GM21528 (cell line): ENCODE measurements at regions not wholly inside any gene's neighbourhood (a gene's known extent, or its start where the extent isn't known, plus 50 kb on each side); places are given as distances from the start of the nearest gene placed in this dataset.

ENCODE experiments used
- ATAC-seq: cut with Tn5 transposase; IDR thresholded peaks from one replicate; pipeline ENCODE4 v1.9.1; 2021; ENCODE audit warnings: mild to moderate bottlenecking, moderate library complexity; ENCODE audit not compliant: unreplicated experiment, low FRiP score

DNA sequence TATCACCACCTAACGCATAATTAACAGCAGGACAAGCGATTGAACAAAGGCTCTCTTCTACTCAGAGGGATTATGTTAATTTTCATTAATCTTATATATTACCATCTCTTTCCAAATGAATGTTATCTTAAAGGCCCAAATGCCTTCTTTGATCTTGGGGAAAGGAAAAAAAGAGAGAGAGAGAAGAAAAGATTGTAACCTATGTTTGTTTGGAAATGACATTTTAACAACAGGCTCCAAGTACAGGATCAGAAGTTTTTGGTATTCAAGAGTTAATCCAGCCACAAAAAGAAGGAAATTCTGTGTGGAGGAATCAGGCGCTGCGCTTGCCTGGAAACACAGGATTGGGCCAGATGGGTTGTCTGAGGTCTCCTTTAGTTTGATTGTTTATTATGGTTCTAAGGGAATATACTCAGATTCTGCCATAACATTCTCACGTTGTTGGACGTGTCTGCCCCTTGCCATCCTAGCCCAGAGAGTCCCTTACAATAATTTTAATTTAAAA, 100.7 kb upstream of the STX18 start:
- ATAC-seq: no peak

DNA sequence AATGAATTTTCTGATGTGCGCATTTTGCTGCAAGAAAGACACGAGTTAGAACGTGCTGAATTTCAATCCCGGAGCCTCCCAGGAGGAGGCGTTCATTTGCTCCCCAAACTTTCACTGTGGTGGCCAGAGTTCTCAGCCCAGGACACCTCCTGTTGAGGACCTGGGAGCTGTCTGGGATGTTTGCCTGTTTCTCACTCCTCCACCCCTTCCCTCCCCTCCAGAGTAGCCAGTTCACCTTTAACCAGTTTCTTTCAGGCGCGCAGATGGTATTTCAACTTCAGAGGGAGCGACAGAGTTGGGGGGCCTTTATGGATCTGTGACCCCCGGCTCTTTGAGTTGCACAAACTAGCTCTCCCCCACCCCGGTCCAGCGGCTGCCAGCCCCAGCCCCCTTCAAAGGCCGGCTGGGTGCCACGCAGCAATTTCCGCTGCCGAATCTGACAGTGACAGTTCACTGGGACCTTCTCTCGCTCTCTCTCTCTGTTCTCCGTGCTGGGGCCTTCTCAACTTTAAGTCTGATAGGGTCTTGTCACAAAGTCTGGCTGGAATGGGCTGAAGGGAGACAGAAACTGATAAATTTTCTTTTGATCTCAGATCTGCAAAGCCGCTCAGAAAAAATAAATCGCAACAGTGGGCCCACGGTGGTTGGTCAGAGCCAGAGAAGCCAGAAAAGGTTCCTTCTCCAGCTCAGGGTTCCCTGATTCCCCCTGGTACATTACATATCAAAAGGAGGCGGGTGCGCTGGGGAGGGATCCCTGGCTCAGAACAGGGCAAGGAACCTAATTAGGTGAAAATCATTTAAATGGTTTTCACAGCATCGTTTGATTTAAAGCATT, 100.0 kb upstream of the STX18 start:
- ATAC-seq: no peak

DNA sequence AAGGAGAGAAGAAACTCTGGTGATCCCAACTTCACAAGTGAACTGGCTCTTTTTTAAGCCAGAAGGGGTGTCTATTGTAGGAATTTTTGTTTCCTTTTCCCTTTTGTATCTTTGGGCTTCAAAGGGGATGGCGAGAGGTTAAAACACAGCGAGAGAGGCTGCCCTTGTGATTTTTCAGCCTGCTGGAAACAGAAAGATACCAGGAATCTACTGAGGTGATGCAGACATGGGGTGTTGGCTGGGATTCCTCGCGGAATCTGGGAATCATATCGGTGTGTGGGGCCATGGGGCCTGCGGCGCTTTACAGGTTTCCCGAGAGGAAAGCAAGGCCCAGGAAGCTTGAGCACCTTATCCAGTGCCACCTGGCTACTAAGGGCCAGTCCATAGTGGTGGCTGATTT, 99.4 kb upstream of the STX18 start:
- no peak for ATAC-seq

DNA sequence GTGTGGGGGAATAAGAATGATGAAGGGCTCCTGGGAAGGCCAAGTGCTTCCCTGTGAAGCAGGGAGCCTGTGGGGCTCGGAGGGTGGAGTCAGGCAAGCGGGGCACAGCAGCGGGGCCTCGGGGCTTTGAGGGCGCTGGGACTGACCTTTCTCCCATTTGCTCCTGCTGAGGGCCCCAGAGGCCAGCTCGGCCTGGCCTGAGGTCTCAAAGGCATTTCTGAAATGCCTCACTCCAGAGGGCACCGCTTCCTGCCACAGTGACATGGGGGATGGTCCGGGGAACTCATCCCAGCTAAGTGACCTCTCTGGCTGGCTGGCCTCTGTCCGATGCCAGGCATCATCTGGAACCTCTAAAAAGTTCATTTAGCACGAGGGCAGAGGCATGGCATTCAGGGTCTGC, 98.8 kb upstream of the STX18 start:
- ATAC-seq: no peak

DNA sequence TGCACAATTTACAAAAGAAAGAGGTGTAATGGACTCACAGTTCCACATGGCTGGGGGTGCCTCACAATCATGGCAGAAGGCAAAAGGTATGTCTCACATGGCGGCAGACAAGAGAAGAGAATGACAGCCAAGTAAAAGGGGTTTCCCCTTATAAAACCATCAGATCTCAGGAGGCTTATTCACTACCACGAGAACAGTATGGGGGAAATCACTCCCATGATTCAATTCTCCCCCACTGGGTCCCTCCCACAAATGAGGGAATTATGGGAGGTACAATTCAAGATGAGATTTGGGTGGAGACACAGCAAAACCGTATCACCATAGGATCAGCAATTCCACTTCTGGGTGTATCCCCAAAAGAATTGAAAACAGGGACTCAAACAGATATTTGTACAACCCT, 97.5 kb upstream of the STX18 start:
- no peak for ATAC-seq

DNA sequence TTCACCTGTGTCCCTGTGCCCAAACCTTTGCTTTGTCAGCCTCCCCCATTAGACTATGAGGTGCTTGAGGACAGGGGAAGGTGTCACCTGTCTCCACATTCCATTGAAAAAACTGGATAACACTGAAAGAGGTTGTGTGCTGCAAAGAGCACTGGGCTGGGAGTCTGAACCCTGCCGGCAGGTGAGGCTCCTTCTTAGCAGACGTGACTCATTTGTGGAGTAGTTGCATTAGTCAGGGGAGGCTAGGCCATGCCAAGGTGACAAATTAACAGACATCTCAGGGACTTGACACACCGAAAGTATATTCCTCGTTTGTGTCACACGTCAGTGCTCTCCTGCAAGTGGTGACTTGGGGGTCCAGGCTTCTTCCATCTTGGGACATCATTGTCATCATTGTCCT, 95.9 kb upstream of the STX18 start:
- ATAC-seq: no peak

DNA sequence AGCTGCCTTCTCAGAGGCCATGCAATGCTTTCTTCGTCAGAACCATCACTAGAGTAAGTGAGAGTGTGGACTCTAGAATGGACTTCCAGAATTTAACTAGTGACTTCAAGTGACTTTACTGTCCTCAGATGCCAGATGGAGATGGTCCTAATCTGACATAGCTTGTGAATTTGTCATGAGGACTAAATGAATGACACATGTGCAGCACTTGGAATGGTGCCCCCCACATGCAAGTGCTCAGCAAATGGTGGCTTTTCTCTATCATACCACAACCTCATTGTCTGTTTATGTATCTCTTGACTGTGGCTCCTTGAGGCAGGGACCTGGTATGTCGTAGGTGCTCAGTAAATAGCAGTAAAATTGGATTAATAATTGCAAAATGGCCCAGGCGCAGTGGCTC, 91.6 kb upstream of the STX18 start:
- ATAC-seq: no peak

DNA sequence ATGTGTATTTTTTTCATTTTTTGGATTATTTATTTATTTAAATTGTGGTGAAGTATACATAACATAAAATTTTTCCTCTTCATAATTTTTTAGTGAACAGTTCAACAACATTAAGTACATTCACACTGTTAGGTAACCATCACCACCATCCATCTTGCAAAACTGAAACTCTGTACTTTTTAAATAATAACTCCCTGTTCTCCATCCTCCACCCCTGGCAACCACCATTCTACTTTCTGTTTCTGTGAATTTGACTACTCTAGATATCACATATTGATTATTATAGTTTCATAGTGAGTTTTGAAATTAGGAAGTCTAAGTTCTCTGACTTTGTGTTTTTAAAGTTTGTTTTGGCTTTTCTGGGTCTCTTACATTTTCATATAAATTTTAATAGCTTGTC, 89.3 kb upstream of the STX18 start:
- ATAC-seq: peak; percentile 96

DNA sequence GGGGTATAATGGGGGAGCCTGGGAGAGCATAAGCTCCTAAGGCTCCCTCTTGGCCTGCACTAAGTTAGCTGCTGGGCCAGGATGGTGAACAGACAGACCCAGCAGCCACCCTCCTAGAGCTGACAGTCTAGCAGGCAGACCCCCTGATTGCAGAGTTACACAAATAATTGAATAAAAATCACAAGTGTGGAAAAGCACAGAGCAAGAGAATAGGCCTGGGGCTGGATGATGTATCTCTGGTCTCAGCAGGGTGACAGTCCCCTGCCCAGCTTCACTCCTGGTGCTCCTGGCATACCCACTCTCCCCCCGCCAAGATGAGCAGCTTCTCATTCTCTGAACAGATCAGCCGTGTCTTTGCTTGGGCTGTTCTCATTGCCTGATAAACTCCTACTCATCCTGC, 86.1 kb upstream of the STX18 start:
- ATAC-seq: no peak

DNA sequence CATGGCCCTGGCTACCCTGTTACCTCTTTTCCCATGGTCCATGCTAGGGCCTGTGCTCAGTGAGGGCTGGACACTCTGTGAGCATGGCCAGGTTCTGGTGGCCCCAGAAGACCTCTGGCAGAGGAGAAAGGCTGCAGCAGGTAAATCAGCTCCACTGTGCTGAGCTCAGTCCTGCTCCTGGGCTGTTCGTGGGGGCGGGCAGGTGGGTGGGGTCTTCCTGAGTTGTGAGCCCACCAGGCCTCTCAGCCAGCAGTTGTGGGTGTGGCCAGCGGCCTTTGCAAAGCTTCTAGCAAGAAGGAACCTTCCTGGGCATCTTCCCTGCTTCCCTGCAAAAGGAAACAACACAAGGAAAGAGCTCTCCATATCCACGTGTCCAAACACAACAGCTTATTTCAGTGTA, 85.3 kb upstream of the STX18 start:
- ATAC-seq: no peak

DNA sequence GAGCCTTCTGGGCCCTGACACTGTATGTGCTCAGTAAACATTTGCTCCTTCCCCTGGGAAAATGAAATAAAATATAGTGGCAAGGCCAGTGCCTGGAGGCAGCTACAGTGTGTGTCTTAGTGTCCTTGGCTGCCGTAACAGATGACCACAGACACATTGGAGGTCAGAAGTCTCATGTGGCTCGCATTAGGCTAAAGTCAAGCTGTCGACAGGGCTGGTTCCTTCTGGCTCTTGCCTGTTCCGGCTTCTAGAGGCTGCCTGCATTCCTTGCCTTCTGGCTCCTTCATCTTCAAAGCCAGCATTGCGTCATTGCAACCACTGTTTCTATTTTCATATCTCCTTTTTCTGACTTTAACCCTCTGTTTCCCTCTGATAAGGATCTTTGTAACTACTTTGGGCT, 83.6 kb upstream of the STX18 start:
- ATAC-seq: no peak

DNA sequence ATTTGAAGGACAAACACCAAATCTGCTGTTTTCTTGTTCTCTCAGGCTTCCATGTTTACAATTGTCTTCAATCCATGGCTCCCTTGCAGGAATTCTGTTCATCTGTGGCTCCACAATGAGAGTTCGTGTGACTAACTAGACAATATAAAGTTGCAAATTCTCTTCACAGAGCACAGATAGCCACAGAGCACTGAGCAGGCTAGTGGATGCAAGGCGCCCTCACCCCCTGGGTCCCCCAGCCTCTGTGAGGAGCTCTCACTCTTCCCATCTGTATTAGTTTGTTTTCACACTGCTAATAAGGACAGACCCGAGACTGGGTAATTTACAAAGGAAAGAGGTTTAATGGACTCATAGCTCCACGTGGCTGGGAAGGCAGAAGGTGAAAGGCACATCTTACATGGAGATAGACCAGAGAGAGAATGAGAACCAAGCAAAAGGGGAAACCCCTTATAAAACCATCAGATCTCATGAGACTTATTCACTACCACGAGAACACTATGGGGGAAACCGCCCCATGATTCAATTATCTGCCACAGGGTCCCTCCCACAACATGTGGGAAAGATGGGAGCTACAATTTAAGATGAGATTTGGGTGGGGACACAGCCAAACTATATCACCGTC, 82.5 kb upstream of the STX18 start:
- no peak for ATAC-seq

DNA sequence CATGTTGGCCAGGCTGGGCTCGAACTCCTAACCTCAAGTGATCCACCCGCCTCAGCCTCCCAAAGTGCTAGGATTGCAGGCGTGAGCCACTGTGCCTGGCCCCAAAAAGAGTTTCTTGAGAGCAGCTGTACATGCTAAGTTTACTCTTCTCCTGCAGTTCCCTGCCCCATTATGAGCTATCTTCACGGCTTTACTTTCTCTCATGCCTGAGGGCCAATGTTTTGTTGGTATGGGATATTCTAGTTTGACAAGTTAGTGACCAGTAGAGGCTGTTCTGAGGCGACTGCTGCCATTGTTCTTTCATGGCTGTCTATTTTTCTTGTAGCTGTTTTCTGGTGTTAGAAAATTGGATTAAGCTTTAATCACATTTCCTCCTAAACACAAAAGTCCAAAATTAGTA, 78.0 kb upstream of the STX18 start:
- no peak for ATAC-seq

DNA sequence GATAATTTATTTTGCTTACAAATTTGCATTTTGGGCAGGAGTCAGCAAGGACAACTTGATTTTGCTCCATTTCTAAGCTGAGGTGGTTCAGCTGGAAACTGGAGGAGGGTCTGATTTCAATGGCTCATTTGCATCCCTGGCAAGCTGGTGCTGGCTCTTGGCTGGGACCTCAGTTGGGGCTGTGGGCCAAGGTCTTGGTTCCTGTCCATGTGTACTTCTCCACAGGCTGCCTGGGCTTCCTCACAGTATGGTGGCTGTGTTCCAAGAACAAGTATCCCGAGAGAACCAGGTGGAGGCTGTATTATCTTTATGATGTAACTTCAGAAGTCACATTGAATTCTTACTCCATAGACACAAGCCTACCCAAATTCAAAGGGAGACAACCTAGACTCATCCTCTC, 77.0 kb upstream of the STX18 start:
- no peak for ATAC-seq

DNA sequence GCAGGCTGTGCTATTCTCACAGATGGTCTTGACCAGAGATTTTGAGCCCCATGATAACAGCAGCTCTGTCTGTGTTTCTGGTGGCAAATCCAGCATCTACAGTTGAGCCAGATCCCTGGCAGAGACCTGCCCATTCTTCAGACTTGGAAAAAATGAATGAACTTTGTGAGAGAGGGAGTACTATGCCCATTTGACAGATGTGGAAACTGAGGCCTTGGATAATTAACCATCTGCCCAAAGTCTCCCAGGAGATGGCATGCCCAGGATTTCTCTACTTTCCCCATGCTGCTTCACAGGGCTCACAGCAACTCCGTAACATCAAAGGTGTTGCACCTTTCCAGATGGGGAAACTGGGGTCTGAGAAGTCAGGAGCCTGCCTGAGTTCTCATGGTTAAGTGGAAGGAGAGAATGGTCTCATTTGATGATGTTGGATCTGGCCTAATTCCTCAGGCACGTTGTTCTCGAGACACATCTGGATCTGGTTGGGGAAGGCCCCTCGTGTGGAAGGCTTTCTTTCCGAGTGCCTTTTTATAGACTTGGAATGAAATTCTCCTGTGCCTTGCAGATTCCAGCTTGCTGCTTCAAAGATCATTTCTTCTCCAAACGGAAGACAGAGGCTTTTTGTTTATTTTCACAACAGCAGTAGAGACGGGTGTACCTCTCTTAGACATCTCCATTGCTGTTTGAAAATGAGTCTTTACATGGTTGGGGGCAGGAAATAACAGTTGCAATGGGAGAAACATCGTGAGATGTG, 73.3 kb upstream of the STX18 start:
- no peak for ATAC-seq

DNA sequence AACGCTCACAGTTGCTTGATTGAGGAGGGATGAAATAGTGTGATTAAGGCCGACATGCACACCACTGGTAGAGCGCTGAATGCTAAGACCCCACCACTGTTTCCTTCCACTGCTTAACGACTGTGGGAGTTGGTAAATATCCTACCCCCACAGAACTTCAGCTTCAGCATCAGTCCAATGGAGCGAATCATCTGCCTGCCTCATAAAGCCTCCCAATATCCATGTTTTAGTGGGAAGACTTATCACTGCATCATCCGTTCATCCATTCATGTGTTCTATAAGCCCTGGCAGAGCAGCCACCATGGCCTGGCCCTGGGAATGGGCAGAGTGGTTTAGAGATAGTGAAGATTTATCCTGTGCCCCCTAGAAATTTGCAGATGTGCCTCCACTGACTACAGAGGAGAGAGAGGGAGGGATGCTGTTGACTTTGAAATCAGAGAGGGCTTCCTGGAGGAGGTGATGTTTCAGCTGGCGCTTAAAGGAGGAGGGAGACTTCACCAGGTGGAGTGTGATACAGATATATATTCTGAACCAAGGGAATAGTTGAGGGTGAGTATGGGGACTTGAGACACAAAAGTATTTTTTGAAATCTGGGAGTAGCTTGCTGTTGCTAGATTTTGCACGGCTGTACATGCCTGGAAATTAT, 71.9 kb upstream of the STX18 start:
- ATAC-seq: no peak

DNA sequence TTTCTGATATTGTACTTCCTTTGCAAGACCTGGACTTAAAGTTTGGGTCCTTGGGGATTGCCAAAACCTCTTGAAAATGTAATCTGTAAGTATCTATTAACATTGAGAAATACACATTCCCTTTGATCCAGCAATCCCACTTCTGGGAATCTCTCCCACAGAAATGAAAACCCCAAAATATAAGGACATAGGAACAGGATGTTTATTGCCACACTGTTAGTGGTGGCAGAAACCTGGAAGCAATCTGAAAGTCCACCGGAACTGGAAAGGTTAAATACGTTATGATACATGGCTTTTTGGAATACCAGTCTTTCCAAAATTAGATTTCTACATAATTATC, 71.2 kb upstream of the STX18 start:
- ATAC-seq: no peak

DNA sequence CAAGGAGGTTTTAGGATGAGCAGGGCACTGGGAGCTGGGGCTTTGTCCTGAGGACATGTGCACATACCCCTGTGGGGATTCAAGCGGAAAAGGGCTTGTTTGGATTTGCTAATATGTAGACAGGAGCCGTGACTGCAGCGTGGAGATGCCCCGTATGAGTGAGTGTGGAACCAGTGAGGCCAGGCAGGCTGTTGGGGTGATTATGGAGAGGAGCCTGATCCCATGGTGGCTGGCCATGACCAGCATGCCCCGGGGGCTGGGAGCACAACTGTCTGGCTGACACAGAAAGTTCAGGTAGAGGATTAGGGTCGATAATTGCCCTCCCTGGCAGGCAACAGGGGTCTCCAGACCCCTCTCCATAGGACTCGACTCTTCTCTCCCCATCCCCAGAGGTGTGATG, 68.8 kb upstream of the STX18 start:
- ATAC-seq: no peak

DNA sequence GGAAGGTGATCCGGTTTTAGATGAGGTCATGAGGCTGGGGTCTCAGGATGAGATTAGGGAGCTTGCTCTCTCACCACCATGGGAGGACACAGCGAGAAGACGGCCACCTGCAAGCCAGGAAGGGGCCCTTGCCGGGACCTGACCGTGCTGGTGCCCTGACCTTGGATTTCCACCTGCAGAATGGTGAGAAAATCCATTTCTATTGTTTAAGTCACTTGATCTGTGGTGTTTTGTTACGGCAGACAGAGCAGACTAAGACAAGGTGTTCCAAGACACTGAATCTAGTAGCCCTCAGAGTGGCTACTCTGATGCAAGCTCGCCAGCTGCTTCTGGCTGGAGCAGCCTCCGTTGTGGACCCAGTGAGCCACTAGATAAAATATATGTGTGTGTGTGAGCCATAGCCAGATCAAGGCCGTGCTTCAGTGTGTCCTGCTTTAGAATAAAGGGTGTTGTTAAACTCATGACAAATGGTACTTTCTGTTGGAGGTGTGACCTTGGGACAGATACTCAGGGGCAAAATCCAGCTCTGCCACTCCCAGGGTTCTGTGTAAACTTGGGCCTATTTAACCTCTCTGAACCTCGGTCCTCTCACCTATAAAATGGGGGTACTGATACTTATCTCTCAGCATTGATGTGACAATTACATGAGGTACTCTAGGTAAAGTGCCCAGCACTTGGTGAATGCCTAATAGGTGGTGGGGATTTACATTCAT, 67.9 kb upstream of the STX18 start:
- ATAC-seq: no peak

DNA sequence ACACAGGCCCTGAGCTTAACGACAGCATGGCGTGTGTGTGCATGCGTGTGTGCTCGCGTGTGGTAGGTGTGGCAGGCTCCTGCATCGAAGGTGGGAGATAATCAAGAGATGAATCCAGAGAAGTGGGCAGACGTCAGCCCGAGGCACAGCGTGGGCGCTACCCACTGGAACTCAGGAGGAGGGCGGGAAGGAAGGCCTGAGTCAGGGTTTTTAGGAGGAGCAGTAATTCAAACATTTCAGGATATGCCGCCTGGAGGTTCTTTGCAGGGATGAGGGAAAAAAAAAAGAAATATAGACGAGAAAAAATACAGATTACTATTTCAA, 66.3 kb upstream of the STX18 start:
- ATAC-seq: no peak
